ENCODE measurements at regions not wholly inside any gene's neighbourhood (a gene's known extent, or its start where the extent isn't known, plus 50 kb on each side); places are given as distances from the start of the nearest gene placed in this dataset.

DNA sequence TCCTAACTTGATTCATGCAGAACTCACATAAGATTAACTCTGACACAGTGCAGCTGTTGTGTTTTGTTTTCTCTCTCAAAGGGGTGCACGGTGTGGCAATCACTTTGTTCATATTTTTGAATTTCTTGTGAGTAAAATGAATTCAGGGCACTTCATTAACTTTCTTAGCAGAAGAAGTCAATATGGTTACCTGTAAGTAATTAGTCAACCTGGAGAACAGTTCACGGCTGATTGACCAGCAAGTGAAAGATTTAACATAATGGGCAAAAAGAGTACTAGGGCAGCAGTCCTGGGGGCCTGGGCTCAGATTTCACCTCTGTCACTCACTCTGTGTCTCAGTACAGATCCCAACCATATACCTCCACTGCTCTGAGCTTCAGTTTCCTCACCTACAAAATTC, 102.4 kb upstream of the SPTLC3 start:
- no peaks in the 10 kb centered on the region for H3K9me3 ChIP-seq
- WGBS, 3 donors, result 49 to 54% (median 51%) methylated on average over 2 of the region's 2 CpGs
- no peaks in the 10 kb centered on the region for H3K4me1 ChIP-seq (ENCODE audit: insufficient read depth)
- H3K36me3 ChIP-seq, result no peaks in the 10 kb centered on the region
- H3K27me3 ChIP-seq, result no peaks in the 10 kb centered on the region
- H3K27ac ChIP-seq, result no peak overlapping the region
- H3K4me3 ChIP-seq, result no peak overlapping the region
- DNase-seq, result no peak
- intact Hi-C loops (cut with DNase I), result no loop called here
- TF ChIP-seq EP300 (IDR thresholded peaks at IDR 0.05) (no peak), POLR2A (IDR thresholded peaks at IDR 0.05) (no peak)
- TF ChIP-seq, protein P1, sequence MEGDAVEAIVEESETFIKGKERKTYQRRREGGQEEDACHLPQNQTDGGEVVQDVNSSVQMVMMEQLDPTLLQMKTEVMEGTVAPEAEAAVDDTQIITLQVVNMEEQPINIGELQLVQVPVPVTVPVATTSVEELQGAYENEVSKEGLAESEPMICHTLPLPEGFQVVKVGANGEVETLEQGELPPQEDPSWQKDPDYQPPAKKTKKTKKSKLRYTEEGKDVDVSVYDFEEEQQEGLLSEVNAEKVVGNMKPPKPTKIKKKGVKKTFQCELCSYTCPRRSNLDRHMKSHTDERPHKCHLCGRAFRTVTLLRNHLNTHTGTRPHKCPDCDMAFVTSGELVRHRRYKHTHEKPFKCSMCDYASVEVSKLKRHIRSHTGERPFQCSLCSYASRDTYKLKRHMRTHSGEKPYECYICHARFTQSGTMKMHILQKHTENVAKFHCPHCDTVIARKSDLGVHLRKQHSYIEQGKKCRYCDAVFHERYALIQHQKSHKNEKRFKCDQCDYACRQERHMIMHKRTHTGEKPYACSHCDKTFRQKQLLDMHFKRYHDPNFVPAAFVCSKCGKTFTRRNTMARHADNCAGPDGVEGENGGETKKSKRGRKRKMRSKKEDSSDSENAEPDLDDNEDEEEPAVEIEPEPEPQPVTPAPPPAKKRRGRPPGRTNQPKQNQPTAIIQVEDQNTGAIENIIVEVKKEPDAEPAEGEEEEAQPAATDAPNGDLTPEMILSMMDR (IDR thresholded peaks at IDR 0.05), result no peak

- TF ChIP-seq EP300 (IDR thresholded peaks at IDR 0.05), result no peak
- Histone ChIP-seq H3K27me3 (no peaks in the 10 kb centered on the region), H3K9me3 (no peaks in the 10 kb centered on the region), H3K27ac (no peak overlapping the region), H3K36me3 (no peaks in the 10 kb centered on the region), H3K4me1 (ENCODE audit: insufficient read depth) (no peaks in the 10 kb centered on the region), H3K4me3 (no peak overlapping the region)
- intact Hi-C loops (cut with DNase I), result no loop called here
- no peak for DNase-seq
- WGBS, 3 donors, result 52 to 74% (median 54%) methylated on average over 5 of the region's 5 CpGs
Observed at GRCh38 chr20:12911372-12911771, 97.4 kb upstream of the SPTLC3 start.

DNA sequence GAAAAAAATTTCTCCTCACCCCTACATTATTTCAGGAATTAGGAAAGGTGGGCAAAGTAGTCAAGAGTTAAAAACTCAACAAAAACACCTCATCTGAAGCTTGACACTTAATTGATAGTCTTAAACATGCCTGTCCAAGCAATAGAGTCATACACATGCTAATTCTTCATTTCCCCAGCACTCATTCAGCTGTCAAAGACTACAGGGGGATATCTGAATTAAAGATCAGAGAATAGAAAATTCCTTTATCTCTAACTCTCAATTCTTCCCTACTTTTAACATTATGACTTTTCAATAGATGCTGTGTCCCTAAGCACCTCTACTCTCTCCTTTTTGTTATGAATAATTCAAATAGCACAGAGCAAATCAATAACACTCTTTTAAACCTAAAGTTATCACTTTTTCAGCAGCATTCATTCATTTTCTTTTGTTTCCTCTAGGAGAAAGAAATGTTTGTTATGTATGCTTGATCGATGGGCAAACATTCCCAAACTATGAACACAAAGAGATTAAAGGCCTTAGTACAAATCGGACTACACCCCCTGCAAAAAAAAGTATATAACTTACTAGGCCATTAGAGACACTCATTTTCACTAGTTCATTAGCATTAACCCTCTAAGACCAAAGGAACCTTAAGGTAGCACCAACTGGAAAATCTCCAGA, 94.9 kb upstream of the SPTLC3 start:
- Histone ChIP-seq H3K27ac (no peak overlapping the region), H3K9me3 (no peaks in the 10 kb centered on the region), H3K4me3 (no peak overlapping the region), H3K36me3 (no peaks in the 10 kb centered on the region), H3K4me1 (ENCODE audit: insufficient read depth) (no peaks in the 10 kb centered on the region), H3K27me3 (no peaks in the 10 kb centered on the region)
- DNase-seq, result no peak
- 46 to 69% (median 54%) methylated on average over 2 of the region's 2 CpGs for WGBS, 3 donors
- TF ChIP-seq, protein P1 (IDR thresholded peaks at IDR 0.05), result no peak
- TF ChIP-seq POLR2A (IDR thresholded peaks at IDR 0.05) (no peak), EP300 (IDR thresholded peaks at IDR 0.05) (no peak)
- intact Hi-C loops (cut with DNase I), result no loop called here

GRCh38 chr20:12914804-12915203, 94.0 kb upstream of the SPTLC3 start:
- no peak overlapping the region for H3K27ac ChIP-seq
- H3K4me3 ChIP-seq, result no peak overlapping the region
- no peaks in the 10 kb centered on the region for H3K36me3 ChIP-seq
- TF ChIP-seq POLR2A (IDR thresholded peaks at IDR 0.05) (no peak), EP300 (IDR thresholded peaks at IDR 0.05) (no peak)
- TF ChIP-seq, protein P1 (IDR thresholded peaks at IDR 0.05), result no peak
- DNase-seq, result no peak
- intact Hi-C loops (cut with DNase I), result no loop called here
- H3K4me1 ChIP-seq (ENCODE audit: insufficient read depth), result no peaks in the 10 kb centered on the region
- no peaks in the 10 kb centered on the region for H3K9me3 ChIP-seq
- no peaks in the 10 kb centered on the region for H3K27me3 ChIP-seq
- WGBS, 3 donors, result 31 to 43% (median 32%) methylated on average over 4 of the region's 4 CpGs

DNA sequence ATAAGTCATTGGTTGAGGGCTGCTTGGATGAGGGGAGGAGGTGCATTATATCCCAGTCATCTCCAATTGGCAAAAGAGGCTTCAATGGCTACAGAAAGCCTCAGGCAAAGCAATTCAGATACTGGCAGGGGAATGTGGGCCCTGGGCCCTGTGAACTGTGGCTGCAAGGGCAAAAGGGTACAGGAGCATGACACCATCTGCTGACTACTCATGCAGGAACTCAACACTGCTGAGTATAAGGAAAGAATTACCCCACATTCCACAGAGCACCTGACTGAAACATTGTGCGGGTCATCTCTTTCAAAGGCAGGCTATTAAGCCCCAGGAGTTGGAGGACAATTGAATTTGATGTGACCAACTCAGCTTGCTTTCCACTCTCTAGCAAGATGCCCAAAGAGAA, 92.1 kb upstream of the SPTLC3 start:
- no peak for TF ChIP-seq POLR2A (IDR thresholded peaks at IDR 0.05)
- TF ChIP-seq EP300 (IDR thresholded peaks at IDR 0.05), result no peak
- TF ChIP-seq, protein P1 (IDR thresholded peaks at IDR 0.05), result no peak
- WGBS, 3 donors, result 83 to 93% (median 85%) methylated on average over 1 of the region's 1 CpG

More for the DNA sequence above, 92.1 kb upstream of the SPTLC3 start:
- no peak for DNase-seq
- no peak overlapping the region for H3K27ac ChIP-seq
- intact Hi-C loops (cut with DNase I), result no loop called here
- H3K27me3 ChIP-seq, result no peaks in the 10 kb centered on the region
- H3K36me3 ChIP-seq, result no peaks in the 10 kb centered on the region
- H3K4me1 ChIP-seq (ENCODE audit: insufficient read depth), result no peaks in the 10 kb centered on the region
- no peak overlapping the region for H3K4me3 ChIP-seq
- no peaks in the 10 kb centered on the region for H3K9me3 ChIP-seq
